Smooth muscle cell (in vitro differentiated cells): ENCODE measurements at regions not wholly inside any gene's neighbourhood (a gene's known extent, or its start where the extent isn't known, plus 50 kb on each side); places are given as distances from the start of the nearest gene placed in this dataset.

Experiments used
- DNase-seq: peaks from one replicate; lab custom pipeline; 2025; ENCODE audit not compliant: unreplicated experiment; lab: John Stamatoyannopoulos, UW
- H2AFZ ChIP-seq: fragments of 200-600 bp; sonication (generic); 2 replicates; pipeline ENCODE4 v1.6.0; 2016; ENCODE audit warnings: antibody characterized with exemption, low read depth, mild to moderate bottlenecking
- H3F3A ChIP-seq: fragments of 200-600 bp; sonication (generic); 2 replicates; pipeline ENCODE4 v1.6.0; 2017; ENCODE audit warnings: antibody characterized with exemption, low read depth
- H3K27ac ChIP-seq: fragments of 200-600 bp; sonication (generic); 2 replicates; pipeline ENCODE4 v1.5.1; 2016; ENCODE audit warnings: low read depth, mild to moderate bottlenecking
- H3K27me3 ChIP-seq: fragments of 200-600 bp; sonication (generic); 2 replicates; pipeline ENCODE4 v1.6.1; 2016; ENCODE audit warnings: low read depth, mild to moderate bottlenecking
- H3K36me3 ChIP-seq: fragments of 200-600 bp; sonication (generic); 2 replicates; pipeline ENCODE4 v1.5.1; 2016; ENCODE audit warnings: low read depth
- H3K4me1 ChIP-seq: fragments of 200-600 bp; sonication (generic); 2 replicates; pipeline ENCODE4 v1.5.1; 2016; ENCODE audit warnings: low read depth
- H3K4me2 ChIP-seq: fragments of 200-600 bp; sonication (generic); 2 replicates; pipeline ENCODE4 v1.6.0; 2016; ENCODE audit warnings: mild to moderate bottlenecking
- H3K4me3 ChIP-seq: fragments of 200-600 bp; sonication (generic); 2 replicates; pipeline ENCODE4 v1.5.1; 2016; ENCODE audit warnings: mild to moderate bottlenecking
- H3K79me2 ChIP-seq: fragments of 200-600 bp; sonication (generic); 2 replicates; pipeline ENCODE4 v1.6.0; 2016; ENCODE audit warnings: low read depth, mild to moderate bottlenecking
- H3K9ac ChIP-seq: fragments of 200-600 bp; sonication (generic); 2 replicates; pipeline ENCODE4 v1.6.0; 2016; ENCODE audit warnings: low read depth
- H3K9me3 ChIP-seq: fragments of 200-600 bp; sonication (generic); replicated peaks from 2 replicates; pipeline ENCODE4 v1.5.1; 2016; ENCODE audit warnings: low read depth
- H4K20me1 ChIP-seq: fragments of 200-600 bp; sonication (generic); 2 replicates; pipeline ENCODE4 v1.6.0; 2016; ENCODE audit warnings: low read depth
- WGBS: methylation state at CpG from one replicate; pipeline ENCODE4 v1.1.7; 2016; ENCODE audit warnings: low lambda C conversion rate; 5-methylcytosine and 5-hydroxymethylcytosine counted together
- TF ChIP-seq, protein P1 (sequence below): fragments of 200-600 bp; sonication (generic); IDR thresholded peaks from 2 replicates; pipeline ENCODE4 v1.5.1; 2017; ENCODE audit warnings: borderline replicate concordance, mild to moderate bottlenecking, antibody characterized with exemption; ENCODE audit not compliant: insufficient read depth, poor library complexity, severe bottlenecking

GRCh38 chr7:113787106-113787505 lies 131.7 kb downstream of the PPP1R3A start:
- Histone ChIP-seq H3K36me3 (no peaks in the 10 kb centered on the region), H3K9ac (no peak overlapping the region), H3K79me2 (no peaks in the 10 kb centered on the region), H3K27ac (no peak overlapping the region), H3K4me1 (no peaks in the 10 kb centered on the region), H2AFZ (no peak overlapping the region), H4K20me1 (no peaks in the 10 kb centered on the region), H3K9me3 (no peaks in the 10 kb centered on the region), H3K4me3 (no peak overlapping the region), H3K4me2 (no peak overlapping the region), H3K27me3 (no peaks in the 10 kb centered on the region), H3F3A (no peaks in the 10 kb centered on the region)
- WGBS: 89% methylated on average over 2 of the region's 2 CpGs
- DNase-seq: no peak
- TF ChIP-seq, protein P1, sequence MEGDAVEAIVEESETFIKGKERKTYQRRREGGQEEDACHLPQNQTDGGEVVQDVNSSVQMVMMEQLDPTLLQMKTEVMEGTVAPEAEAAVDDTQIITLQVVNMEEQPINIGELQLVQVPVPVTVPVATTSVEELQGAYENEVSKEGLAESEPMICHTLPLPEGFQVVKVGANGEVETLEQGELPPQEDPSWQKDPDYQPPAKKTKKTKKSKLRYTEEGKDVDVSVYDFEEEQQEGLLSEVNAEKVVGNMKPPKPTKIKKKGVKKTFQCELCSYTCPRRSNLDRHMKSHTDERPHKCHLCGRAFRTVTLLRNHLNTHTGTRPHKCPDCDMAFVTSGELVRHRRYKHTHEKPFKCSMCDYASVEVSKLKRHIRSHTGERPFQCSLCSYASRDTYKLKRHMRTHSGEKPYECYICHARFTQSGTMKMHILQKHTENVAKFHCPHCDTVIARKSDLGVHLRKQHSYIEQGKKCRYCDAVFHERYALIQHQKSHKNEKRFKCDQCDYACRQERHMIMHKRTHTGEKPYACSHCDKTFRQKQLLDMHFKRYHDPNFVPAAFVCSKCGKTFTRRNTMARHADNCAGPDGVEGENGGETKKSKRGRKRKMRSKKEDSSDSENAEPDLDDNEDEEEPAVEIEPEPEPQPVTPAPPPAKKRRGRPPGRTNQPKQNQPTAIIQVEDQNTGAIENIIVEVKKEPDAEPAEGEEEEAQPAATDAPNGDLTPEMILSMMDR: no peak

- no peaks in the 10 kb centered on the region for H3F3A ChIP-seq
- H2AFZ ChIP-seq: no peak overlapping the region
- DNase-seq: no peak
- TF ChIP-seq, protein P1: no peak
- no peak overlapping the region for H3K4me2 ChIP-seq
- H3K27ac ChIP-seq: no peak overlapping the region
- no peaks in the 10 kb centered on the region for H4K20me1 ChIP-seq
- H3K4me1 ChIP-seq: no peaks in the 10 kb centered on the region
- H3K9ac ChIP-seq: no peak overlapping the region
- 96% methylated on average over 3 of the region's 3 CpGs for WGBS
- H3K36me3 ChIP-seq: no peaks in the 10 kb centered on the region
- H3K27me3 ChIP-seq: no peaks in the 10 kb centered on the region
- no peak overlapping the region for H3K4me3 ChIP-seq
- no peaks in the 10 kb centered on the region for H3K9me3 ChIP-seq
- H3K79me2 ChIP-seq: no peaks in the 10 kb centered on the region
These were observed 133.9 kb downstream of the PPP1R3A start for GRCh38 chr7:113784956-113785355.

- H3K9ac ChIP-seq: no peak overlapping the region
- H3K27ac ChIP-seq: no peak overlapping the region
- 45% methylated on average over 2 of the region's 2 CpGs for WGBS
- no peak overlapping the region for H3K4me3 ChIP-seq
- H3K4me1 ChIP-seq: no peaks in the 10 kb centered on the region
- TF ChIP-seq, protein P1: no peak
- H3K36me3 ChIP-seq: no peaks in the 10 kb centered on the region
- H2AFZ ChIP-seq: peak overlapping the region; percentile 18
- DNase-seq: no peak
- no peaks in the 10 kb centered on the region for H3F3A ChIP-seq
- H3K79me2 ChIP-seq: no peaks in the 10 kb centered on the region
- no peaks in the 10 kb centered on the region for H3K9me3 ChIP-seq
- H3K27me3 ChIP-seq: no peaks in the 10 kb centered on the region
- no peaks in the 10 kb centered on the region for H4K20me1 ChIP-seq
- no peak overlapping the region for H3K4me2 ChIP-seq
These were observed 134.5 kb downstream of the PPP1R3A start for GRCh38 chr7:113784316-113784715.

DNA sequence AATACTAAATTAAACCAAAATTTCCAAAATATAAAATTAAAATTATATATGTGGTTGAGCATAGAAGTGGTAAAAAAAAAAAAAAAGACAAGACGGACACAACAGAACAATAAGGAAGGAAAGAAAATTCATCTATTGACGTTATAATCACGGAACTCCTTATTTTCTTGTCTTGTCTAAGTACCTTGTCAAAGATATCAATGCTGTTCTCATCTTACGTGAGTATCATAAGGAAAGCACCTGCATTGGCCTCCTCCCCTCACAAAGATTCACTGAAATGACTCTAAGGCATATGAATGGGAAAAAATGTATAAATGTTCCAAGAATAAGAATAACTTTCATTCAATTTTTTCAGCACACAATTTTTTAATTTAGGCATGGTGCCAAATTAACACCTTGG lies 135.4 kb downstream of the PPP1R3A start:
- H3K4me2 ChIP-seq: no peak overlapping the region
- H4K20me1 ChIP-seq: no peaks in the 10 kb centered on the region
- no peaks in the 10 kb centered on the region for H3K27me3 ChIP-seq
- H3K4me1 ChIP-seq: no peaks in the 10 kb centered on the region
- H3K79me2 ChIP-seq: no peaks in the 10 kb centered on the region
- no peaks in the 10 kb centered on the region for H3K9me3 ChIP-seq
- H3F3A ChIP-seq: no peaks in the 10 kb centered on the region
- WGBS: 89% methylated on average over 4 of the region's 4 CpGs
- no peak for DNase-seq
- H3K9ac ChIP-seq: no peak overlapping the region
- H3K27ac ChIP-seq: no peak overlapping the region
- no peak overlapping the region for H2AFZ ChIP-seq
- no peak overlapping the region for H3K4me3 ChIP-seq
- H3K36me3 ChIP-seq: no peaks in the 10 kb centered on the region
- TF ChIP-seq, protein P1: no peak
